ENCODE measurements at regions not wholly inside any gene's neighbourhood (a gene's known extent, or its start where the extent isn't known, plus 50 kb on each side); places are given as distances from the start of the nearest gene placed in this dataset.
A peak's percentile ranks its signal among the peaks of the same experiment; 100 is the strongest.

- Histone ChIP-seq H4K20me1 (ENCODE audit: insufficient read depth, low read length) (no peaks in the 10 kb centered on the region), H3K4me2 (ENCODE audit: insufficient read depth, low read length) (no peak overlapping the region), H3K36me3 (ENCODE audit: insufficient read depth, low read length) (no peaks in the 10 kb centered on the region), H3K79me2 (ENCODE audit: insufficient read depth, low read length) (no peaks in the 10 kb centered on the region), H2AFZ (ENCODE audit: low read length) (no peak overlapping the region), H3K9me3 (ENCODE audit: low read depth, low read length) (no peaks in the 10 kb centered on the region), H3K27ac (ENCODE audit: low read depth, low read length) (no peak overlapping the region), H3K27me3 (ENCODE audit: insufficient read depth, low read length) (no peaks in the 10 kb centered on the region), H3K4me3 (ENCODE audit: insufficient read depth, low read length) (no peak overlapping the region), H3K4me1 (ENCODE audit: insufficient read depth, low read length) (peaks cover 5% of the 10 kb centered on the region)
- no peak for DNase-seq (ENCODE audit: insufficient read length, low spot score, missing footprints)
- TF ChIP-seq CTCF (IDR thresholded peaks at IDR 0.05; ENCODE audit: extremely low read depth, low read depth, low read length): no peak
Measured at GRCh38 chr14:86027144-86027543, 497.2 kb downstream of the FLRT2 start.

- peaks cover 8% of the 10 kb centered on the region for H3K4me1 ChIP-seq (ENCODE audit: insufficient read depth, low read length)
- no peak overlapping the region for H2AFZ ChIP-seq (ENCODE audit: low read length)
- peak overlapping the region; percentile 41 for H3K4me2 ChIP-seq (ENCODE audit: insufficient read depth, low read length)
- no peaks in the 10 kb centered on the region for H3K27me3 ChIP-seq (ENCODE audit: insufficient read depth, low read length)
- no peak for DNase-seq (ENCODE audit: insufficient read length, low spot score, missing footprints)
- H3K36me3 ChIP-seq (ENCODE audit: insufficient read depth, low read length): no peaks in the 10 kb centered on the region
- H3K79me2 ChIP-seq (ENCODE audit: insufficient read depth, low read length): no peaks in the 10 kb centered on the region
- no peak overlapping the region for H3K4me3 ChIP-seq (ENCODE audit: insufficient read depth, low read length)
- H3K27ac ChIP-seq (ENCODE audit: low read depth, low read length): peak overlapping the region; percentile 66
- no peak for TF ChIP-seq CTCF (IDR thresholded peaks at IDR 0.05; ENCODE audit: extremely low read depth, low read depth, low read length)
- no peaks in the 10 kb centered on the region for H3K9me3 ChIP-seq (ENCODE audit: low read depth, low read length)
- no peaks in the 10 kb centered on the region for H4K20me1 ChIP-seq (ENCODE audit: insufficient read depth, low read length)
Measured at GRCh38 chr14:86022031-86022629, 492.2 kb downstream of the FLRT2 start.

- no peak overlapping the region for H3K4me3 ChIP-seq (ENCODE audit: insufficient read depth, low read length)
- H3K36me3 ChIP-seq (ENCODE audit: insufficient read depth, low read length): no peaks in the 10 kb centered on the region
- no peaks in the 10 kb centered on the region for H4K20me1 ChIP-seq (ENCODE audit: insufficient read depth, low read length)
- DNase-seq (ENCODE audit: insufficient read length, low spot score, missing footprints): no peak
- no peak overlapping the region for H2AFZ ChIP-seq (ENCODE audit: low read length)
- no peak overlapping the region for H3K27ac ChIP-seq (ENCODE audit: low read depth, low read length)
- H3K79me2 ChIP-seq (ENCODE audit: insufficient read depth, low read length): no peaks in the 10 kb centered on the region
- H3K4me2 ChIP-seq (ENCODE audit: insufficient read depth, low read length): no peak overlapping the region
- H3K27me3 ChIP-seq (ENCODE audit: insufficient read depth, low read length): no peaks in the 10 kb centered on the region
- TF ChIP-seq CTCF (IDR thresholded peaks at IDR 0.05; ENCODE audit: extremely low read depth, low read depth, low read length): no peak
- H3K9me3 ChIP-seq (ENCODE audit: low read depth, low read length): no peaks in the 10 kb centered on the region
- H3K4me1 ChIP-seq (ENCODE audit: insufficient read depth, low read length): peaks cover 8% of the 10 kb centered on the region
Measured at GRCh38 chr14:86020841-86021240, 490.9 kb downstream of the FLRT2 start.

GRCh38 chr14:86015941-86016340 lies 486.0 kb downstream of the FLRT2 start:
- no peak for DNase-seq (ENCODE audit: insufficient read length, low spot score, missing footprints)
- Histone ChIP-seq H3K79me2 (ENCODE audit: insufficient read depth, low read length) (no peaks in the 10 kb centered on the region), H2AFZ (ENCODE audit: low read length) (no peak overlapping the region), H3K4me2 (ENCODE audit: insufficient read depth, low read length) (no peak overlapping the region), H4K20me1 (ENCODE audit: insufficient read depth, low read length) (no peaks in the 10 kb centered on the region), H3K4me1 (ENCODE audit: insufficient read depth, low read length) (no peaks in the 10 kb centered on the region), H3K4me3 (ENCODE audit: insufficient read depth, low read length) (no peak overlapping the region), H3K36me3 (ENCODE audit: insufficient read depth, low read length) (no peaks in the 10 kb centered on the region), H3K27ac (ENCODE audit: low read depth, low read length) (peak overlapping the region; percentile 50), H3K9me3 (ENCODE audit: low read depth, low read length) (no peaks in the 10 kb centered on the region), H3K27me3 (ENCODE audit: insufficient read depth, low read length) (no peaks in the 10 kb centered on the region)
- no peak for TF ChIP-seq CTCF (IDR thresholded peaks at IDR 0.05; ENCODE audit: extremely low read depth, low read depth, low read length)
